Right renal pelvis (tissue), 4 donors: ENCODE measurements at regions not wholly inside any gene's neighbourhood (a gene's known extent, or its start where the extent isn't known, plus 50 kb on each side); places are given as distances from the start of the nearest gene placed in this dataset.

Source experiments
- DNase-seq, 4 donors: peaks; one replicate each; pipeline ENCODE4 v3.0.0-alpha.2; 2013; ENCODE audit warnings: low read depth in 4 of 4, low spot score in 3 of 4, missing footprints in 1 of 4

GRCh38 chr2:236403125-236403524, 138.9 kb upstream of the ASB18 start:
- no peak for DNase-seq

GRCh38 chr2:236403811-236404210, 139.6 kb upstream of the ASB18 start:
- DNase-seq, result no peak

GRCh38 chr2:236404346-236404745, 140.1 kb upstream of the ASB18 start:
- no peak for DNase-seq

GRCh38 chr2:236405357-236405756, 141.2 kb upstream of the ASB18 start:
- DNase-seq, result no peak

GRCh38 chr2:236408090-236408489, 143.9 kb upstream of the ASB18 start:
- DNase-seq, result no peak

- no peak for DNase-seq
These were observed 144.6 kb upstream of the ASB18 start for GRCh38 chr2:236408786-236409185.

GRCh38 chr2:236415684-236416444, 151.7 kb upstream of the ASB18 start:
- no peak for DNase-seq

GRCh38 chr2:236417150-236417549, 152.5 kb upstream of the ACKR3 start:
- DNase-seq, result peak; percentile 10 to 47 (median 34)

GRCh38 chr2:236430584-236430983, 139.0 kb upstream of the ACKR3 start:
- no peak for DNase-seq

- no peak for DNase-seq
These were observed 135.0 kb upstream of the ACKR3 start for GRCh38 chr2:236434593-236434992.

- DNase-seq, result no peak
These were observed 129.3 kb upstream of the ACKR3 start for GRCh38 chr2:236440110-236440881.

GRCh38 chr2:236444187-236444586, 125.4 kb upstream of the ACKR3 start:
- DNase-seq, result no peak

- no peak for DNase-seq
These were observed 123.9 kb upstream of the ACKR3 start for GRCh38 chr2:236445678-236446077.

GRCh38 chr2:236446521-236446920, 123.1 kb upstream of the ACKR3 start:
- DNase-seq, result no peak

GRCh38 chr2:236449167-236449761, 120.4 kb upstream of the ACKR3 start:
- no peak for DNase-seq

- DNase-seq, result no peak
These were observed 117.4 kb upstream of the ACKR3 start for GRCh38 chr2:236452238-236452637.

GRCh38 chr2:236454076-236454475, 115.5 kb upstream of the ACKR3 start:
- no peak for DNase-seq

GRCh38 chr2:236459393-236459792, 110.2 kb upstream of the ACKR3 start:
- no peak for DNase-seq

GRCh38 chr2:236464140-236464539, 105.5 kb upstream of the ACKR3 start:
- no peak for DNase-seq

- DNase-seq, result no peak
These were observed 96.7 kb upstream of the ACKR3 start for GRCh38 chr2:236472720-236473495.

- no peak for DNase-seq
These were observed 95.9 kb upstream of the ACKR3 start for GRCh38 chr2:236473691-236474090.
